ENCODE measurements at regions not wholly inside any gene's neighbourhood (a gene's known extent, or its start where the extent isn't known, plus 50 kb on each side); places are given as distances from the start of the nearest gene placed in this dataset.

- no peak overlapping the region for H3K27ac ChIP-seq
- TF ChIP-seq EP300 (IDR thresholded peaks at IDR 0.05): no peak
- no peak for TF ChIP-seq POLR2AphosphoS5 (IDR thresholded peaks at IDR 0.05)
- TF ChIP-seq POLR2A (IDR thresholded peaks at IDR 0.05): no peak
- TF ChIP-seq CTCF (IDR thresholded peaks at IDR 0.05): no peak
- no peak overlapping the region for H3K4me3 ChIP-seq
- no peaks in the 10 kb centered on the region for H3K27me3 ChIP-seq
- 52% methylated on average over 5 of the region's 5 CpGs for WGBS
- H3K36me3 ChIP-seq: no peaks in the 10 kb centered on the region
- peaks cover 14% of the 10 kb centered on the region for H3K4me1 ChIP-seq
- no peak for DNase-seq (ENCODE audit: low spot score in 2 of 2)
- no peaks in the 10 kb centered on the region for H3K9me3 ChIP-seq
These were observed 72.6 kb downstream of the TENT5C start for GRCh38 chr1:117678246-117678977.

GRCh38 chr1:117679299-117679698 is 73.5 kb downstream of the TENT5C start:
- Histone ChIP-seq H3K9me3 (no peaks in the 10 kb centered on the region), H3K4me3 (no peak overlapping the region), H3K27me3 (no peaks in the 10 kb centered on the region), H3K4me1 (peaks cover 14% of the 10 kb centered on the region), H3K36me3 (no peaks in the 10 kb centered on the region), H3K27ac (no peak overlapping the region)
- TF ChIP-seq POLR2A (IDR thresholded peaks at IDR 0.05): no peak
- TF ChIP-seq CTCF (IDR thresholded peaks at IDR 0.05): no peak
- TF ChIP-seq POLR2AphosphoS5 (IDR thresholded peaks at IDR 0.05): no peak
- TF ChIP-seq EP300 (IDR thresholded peaks at IDR 0.05): no peak
- DNase-seq (ENCODE audit: low spot score in 2 of 2): no peak
- WGBS: 78% methylated on average over 3 of the region's 3 CpGs

- no peak for DNase-seq (ENCODE audit: low spot score in 2 of 2)
- Histone ChIP-seq H3K27ac (no peak overlapping the region), H3K4me3 (no peak overlapping the region), H3K9me3 (no peaks in the 10 kb centered on the region), H3K4me1 (peaks cover 14% of the 10 kb centered on the region), H3K27me3 (no peaks in the 10 kb centered on the region), H3K36me3 (no peaks in the 10 kb centered on the region)
- no peak for TF ChIP-seq POLR2AphosphoS5 (IDR thresholded peaks at IDR 0.05)
- TF ChIP-seq POLR2A (IDR thresholded peaks at IDR 0.05): no peak
- no peak for TF ChIP-seq CTCF (IDR thresholded peaks at IDR 0.05)
- TF ChIP-seq EP300 (IDR thresholded peaks at IDR 0.05): no peak
- 81% methylated on average over 4 of the region's 4 CpGs for WGBS
These were observed 74.0 kb downstream of the TENT5C start for GRCh38 chr1:117679868-117680267.

- WGBS: 91% methylated on average over 9 of the region's 9 CpGs
- Histone ChIP-seq H3K4me1 (peaks cover 14% of the 10 kb centered on the region), H3K27me3 (no peaks in the 10 kb centered on the region), H3K27ac (no peak overlapping the region), H3K36me3 (no peaks in the 10 kb centered on the region), H3K9me3 (no peaks in the 10 kb centered on the region), H3K4me3 (no peak overlapping the region)
- DNase-seq (ENCODE audit: low spot score in 2 of 2): no peak
- no peak for TF ChIP-seq EP300 (IDR thresholded peaks at IDR 0.05)
- TF ChIP-seq CTCF (IDR thresholded peaks at IDR 0.05): no peak
- no peak for TF ChIP-seq POLR2AphosphoS5 (IDR thresholded peaks at IDR 0.05)
- TF ChIP-seq POLR2A (IDR thresholded peaks at IDR 0.05): no peak
These were observed 74.6 kb downstream of the TENT5C start for GRCh38 chr1:117680316-117681002.

GRCh38 chr1:117681093-117681900 is 75.4 kb downstream of the TENT5C start:
- Histone ChIP-seq H3K36me3 (no peaks in the 10 kb centered on the region), H3K4me1 (peaks cover 22% of the 10 kb centered on the region), H3K27ac (no peak overlapping the region), H3K4me3 (no peak overlapping the region), H3K27me3 (no peaks in the 10 kb centered on the region), H3K9me3 (no peaks in the 10 kb centered on the region)
- no peak for DNase-seq (ENCODE audit: low spot score in 2 of 2)
- no peak for TF ChIP-seq POLR2AphosphoS5 (IDR thresholded peaks at IDR 0.05)
- no peak for TF ChIP-seq CTCF (IDR thresholded peaks at IDR 0.05)
- no peak for TF ChIP-seq POLR2A (IDR thresholded peaks at IDR 0.05)
- no peak for TF ChIP-seq EP300 (IDR thresholded peaks at IDR 0.05)
- 79% methylated on average over 7 of the region's 9 CpGs for WGBS

All from suprapubic skin (tissue), 4 donors.